ENCODE measurements at regions not wholly inside any gene's neighbourhood (a gene's known extent, or its start where the extent isn't known, plus 50 kb on each side); places are given as distances from the start of the nearest gene placed in this dataset.
A peak's percentile ranks its signal among the peaks of the same experiment; 100 is the strongest.

GRCh38 chr12:18853570-18854366 is 115.8 kb downstream of the CAPZA3 start:
- H3K4me1 Mint-ChIP-seq (ENCODE audit: unreplicated experiment): peaks cover 18% of the 10 kb centered on the region
- no peaks in the 10 kb centered on the region for H3K36me3 Mint-ChIP-seq (ENCODE audit: low read depth, unreplicated experiment)
- no peaks in the 10 kb centered on the region for H3K9me3 Mint-ChIP-seq (ENCODE audit: unreplicated experiment)
- no peak overlapping the region for H3K27ac Mint-ChIP-seq (ENCODE audit: unreplicated experiment)
- no peak overlapping the region for H3K4me3 Mint-ChIP-seq (ENCODE audit: unreplicated experiment)
- DNase-seq (ENCODE audit: low spot score): no peak
- H3K27me3 Mint-ChIP-seq (ENCODE audit: unreplicated experiment): no peaks in the 10 kb centered on the region
- no peak for TF ChIP-seq CTCF (IDR thresholded peaks at IDR 0.05; ENCODE audit: unreplicated experiment)

GRCh38 chr12:18857656-18858055 is 119.7 kb downstream of the CAPZA3 start:
- Mint-ChIP-seq H3K27ac (ENCODE audit: unreplicated experiment) (no peak overlapping the region), H3K4me1 (ENCODE audit: unreplicated experiment) (peaks cover 9% of the 10 kb centered on the region), H3K9me3 (ENCODE audit: unreplicated experiment) (no peaks in the 10 kb centered on the region), H3K27me3 (ENCODE audit: unreplicated experiment) (no peaks in the 10 kb centered on the region), H3K36me3 (ENCODE audit: low read depth, unreplicated experiment) (no peaks in the 10 kb centered on the region), H3K4me3 (ENCODE audit: unreplicated experiment) (no peak overlapping the region)
- DNase-seq (ENCODE audit: low spot score): no peak
- TF ChIP-seq CTCF (IDR thresholded peaks at IDR 0.05; ENCODE audit: unreplicated experiment): no peak

- Mint-ChIP-seq H3K27me3 (ENCODE audit: unreplicated experiment) (no peaks in the 10 kb centered on the region), H3K4me1 (ENCODE audit: unreplicated experiment) (peaks cover 9% of the 10 kb centered on the region), H3K36me3 (ENCODE audit: low read depth, unreplicated experiment) (no peaks in the 10 kb centered on the region), H3K9me3 (ENCODE audit: unreplicated experiment) (no peaks in the 10 kb centered on the region), H3K4me3 (ENCODE audit: unreplicated experiment) (no peak overlapping the region), H3K27ac (ENCODE audit: unreplicated experiment) (no peak overlapping the region)
- no peak for DNase-seq (ENCODE audit: low spot score)
- no peak for TF ChIP-seq CTCF (IDR thresholded peaks at IDR 0.05; ENCODE audit: unreplicated experiment)
Observed at GRCh38 chr12:18859400-18859799, 121.5 kb downstream of the CAPZA3 start.

- Mint-ChIP-seq H3K9me3 (ENCODE audit: unreplicated experiment) (no peaks in the 10 kb centered on the region), H3K36me3 (ENCODE audit: low read depth, unreplicated experiment) (no peaks in the 10 kb centered on the region)
- no peak for DNase-seq (ENCODE audit: low spot score)
Observed at GRCh38 chr12:18861287-18861858, 123.5 kb downstream of the CAPZA3 start.

More at GRCh38 chr12:18861287-18861858, 123.5 kb downstream of the CAPZA3 start:
- Mint-ChIP-seq H3K4me3 (ENCODE audit: unreplicated experiment) (no peak overlapping the region), H3K27me3 (ENCODE audit: unreplicated experiment) (no peaks in the 10 kb centered on the region), H3K4me1 (ENCODE audit: unreplicated experiment) (peaks cover 9% of the 10 kb centered on the region), H3K27ac (ENCODE audit: unreplicated experiment) (no peak overlapping the region)
- TF ChIP-seq CTCF (IDR thresholded peaks at IDR 0.05; ENCODE audit: unreplicated experiment): peak; percentile 78
